ENCODE measurements at regions not wholly inside any gene's neighbourhood (a gene's known extent, or its start where the extent isn't known, plus 50 kb on each side); places are given as distances from the start of the nearest gene placed in this dataset.

GRCh38 chr6:169317441-169318202 lies 64.0 kb upstream of the THBS2 start:
- no peaks in the 10 kb centered on the region for H3K27me3 ChIP-seq (ENCODE audit: low read depth, low read length)
- H3K4me1 ChIP-seq (ENCODE audit: control insufficient read depth in 1 of 2, insufficient read depth in 2 of 2, low read length in 2 of 2), result no peaks in the 10 kb centered on the region
- H3K36me3 ChIP-seq (ENCODE audit: control insufficient read depth in 1 of 2, insufficient read depth in 2 of 2, low read length in 2 of 2), result no peaks in the 10 kb centered on the region
- H3K4me3 ChIP-seq (ENCODE audit: low read depth in 1 of 2, low read length in 2 of 2), result no peak overlapping the region
- H3K9me3 ChIP-seq (ENCODE audit: control insufficient read depth in 1 of 2, low read length in 2 of 2), result no peaks in the 10 kb centered on the region
- H3K27ac ChIP-seq (ENCODE audit: low read length), result no peak overlapping the region

DNA sequence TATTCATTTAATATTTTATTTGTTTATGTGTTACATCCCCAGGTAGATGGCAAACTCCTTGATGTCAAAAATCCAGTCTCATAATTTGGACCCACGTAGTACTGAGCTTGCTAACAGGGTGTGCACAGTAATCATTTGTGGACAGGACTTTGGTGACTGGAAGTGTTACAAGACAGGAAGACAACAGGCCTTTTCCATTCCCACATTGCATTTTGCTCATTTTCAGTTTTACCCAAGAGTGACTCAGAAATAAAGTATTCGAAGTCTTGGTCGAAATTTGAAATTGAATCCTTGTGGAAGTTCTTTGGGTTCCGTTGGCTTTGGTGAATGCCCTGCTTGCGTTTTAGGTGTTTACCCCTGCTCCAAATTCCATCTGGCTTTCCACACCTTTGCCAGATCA lies 63.0 kb upstream of the THBS2 start:
- no peak overlapping the region for H3K27ac ChIP-seq (ENCODE audit: low read length)

DNA sequence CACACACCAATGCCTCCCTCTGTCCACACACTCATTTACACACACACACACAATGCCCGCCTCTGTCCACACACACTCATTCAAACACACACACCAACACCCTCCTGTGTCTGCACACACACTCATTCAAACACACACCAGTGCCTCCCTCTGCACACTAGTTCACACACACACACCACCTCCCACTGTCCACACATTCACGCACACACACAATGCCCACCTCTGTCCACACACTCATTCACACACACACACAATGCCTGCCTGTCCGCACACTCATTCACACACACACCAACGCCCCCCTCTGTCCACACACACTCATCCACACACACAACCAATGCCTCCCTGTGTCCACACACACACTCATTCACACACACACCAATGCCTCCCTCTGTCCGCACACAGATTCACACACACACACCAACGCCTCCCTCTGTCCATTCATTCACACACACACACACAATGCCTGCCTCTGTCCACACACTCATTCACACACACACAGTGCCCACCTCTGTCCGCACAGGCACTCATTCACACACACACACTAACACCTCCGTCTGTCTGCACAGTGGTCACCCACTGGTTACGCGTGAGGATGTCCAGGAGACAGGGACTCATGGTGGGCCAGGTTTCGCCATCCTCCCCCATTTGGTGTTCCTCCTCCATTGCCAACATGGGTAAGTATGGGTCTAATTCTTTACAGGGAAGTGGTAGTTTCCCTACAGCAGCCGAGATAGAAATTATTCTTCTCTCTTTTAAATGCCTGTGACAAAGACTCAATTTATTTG lies 62.4 kb upstream of the THBS2 start:
- Histone ChIP-seq H3K4me1 (ENCODE audit: control insufficient read depth in 1 of 2, insufficient read depth in 2 of 2, low read length in 2 of 2) (no peaks in the 10 kb centered on the region), H3K27ac (ENCODE audit: low read length) (no peak overlapping the region), H3K9me3 (ENCODE audit: control insufficient read depth in 1 of 2, low read length in 2 of 2) (no peaks in the 10 kb centered on the region), H3K27me3 (ENCODE audit: low read depth, low read length) (no peaks in the 10 kb centered on the region), H3K4me3 (ENCODE audit: low read depth in 1 of 2, low read length in 2 of 2) (no peak overlapping the region), H3K36me3 (ENCODE audit: control insufficient read depth in 1 of 2, insufficient read depth in 2 of 2, low read length in 2 of 2) (no peaks in the 10 kb centered on the region)

More for the DNA sequence above, 63.0 kb upstream of the THBS2 start:
- no peaks in the 10 kb centered on the region for H3K27me3 ChIP-seq (ENCODE audit: low read depth, low read length)
- no peaks in the 10 kb centered on the region for H3K36me3 ChIP-seq (ENCODE audit: control insufficient read depth in 1 of 2, insufficient read depth in 2 of 2, low read length in 2 of 2)
- H3K4me1 ChIP-seq (ENCODE audit: control insufficient read depth in 1 of 2, insufficient read depth in 2 of 2, low read length in 2 of 2), result no peaks in the 10 kb centered on the region
- H3K4me3 ChIP-seq (ENCODE audit: low read depth in 1 of 2, low read length in 2 of 2), result no peak overlapping the region
- H3K9me3 ChIP-seq (ENCODE audit: control insufficient read depth in 1 of 2, low read length in 2 of 2), result no peaks in the 10 kb centered on the region

GRCh38 chr6:169313347-169314010 lies 59.8 kb upstream of the THBS2 start:
- Histone ChIP-seq H3K9me3 (ENCODE audit: control insufficient read depth in 1 of 2, low read length in 2 of 2) (no peaks in the 10 kb centered on the region), H3K27ac (ENCODE audit: low read length) (no peak overlapping the region), H3K36me3 (ENCODE audit: control insufficient read depth in 1 of 2, insufficient read depth in 2 of 2, low read length in 2 of 2) (no peaks in the 10 kb centered on the region), H3K4me3 (ENCODE audit: low read depth in 1 of 2, low read length in 2 of 2) (no peak overlapping the region), H3K4me1 (ENCODE audit: control insufficient read depth in 1 of 2, insufficient read depth in 2 of 2, low read length in 2 of 2) (no peaks in the 10 kb centered on the region), H3K27me3 (ENCODE audit: low read depth, low read length) (no peaks in the 10 kb centered on the region)

DNA sequence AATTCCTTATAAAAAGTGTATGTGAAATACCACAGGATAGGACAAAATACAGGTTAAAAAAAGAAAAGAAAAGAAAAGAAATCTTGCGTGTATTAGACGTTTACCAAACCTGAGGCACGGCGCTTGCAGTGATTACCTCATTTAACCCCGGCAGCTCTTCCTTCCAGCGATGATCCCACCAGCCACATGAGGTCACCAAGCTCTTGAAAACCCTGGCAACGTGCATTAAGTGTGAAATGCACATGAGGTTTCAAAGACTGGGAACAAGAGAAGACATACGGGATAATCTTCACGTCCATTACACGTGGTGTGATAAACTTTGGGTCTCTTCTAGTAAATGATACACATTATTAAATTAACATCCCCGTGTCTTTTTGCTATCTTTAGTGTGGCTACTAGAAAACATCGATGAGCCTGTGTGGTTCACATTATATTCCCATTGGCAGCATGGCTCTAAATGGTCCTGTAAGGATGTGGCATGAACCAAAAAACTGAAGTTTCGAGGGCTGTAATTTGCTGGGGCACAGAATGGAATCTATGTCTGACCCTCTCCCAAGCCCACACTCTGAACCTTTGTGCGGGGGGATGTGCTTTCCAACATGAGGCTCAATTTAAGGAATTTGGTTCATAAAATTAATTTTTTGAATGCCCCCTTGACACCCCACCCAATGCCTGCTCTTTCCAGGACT lies 59.2 kb upstream of the THBS2 start:
- Histone ChIP-seq H3K27ac (ENCODE audit: low read length) (no peak overlapping the region), H3K4me3 (ENCODE audit: low read depth in 1 of 2, low read length in 2 of 2) (no peak overlapping the region), H3K4me1 (ENCODE audit: control insufficient read depth in 1 of 2, insufficient read depth in 2 of 2, low read length in 2 of 2) (no peaks in the 10 kb centered on the region), H3K36me3 (ENCODE audit: control insufficient read depth in 1 of 2, insufficient read depth in 2 of 2, low read length in 2 of 2) (no peaks in the 10 kb centered on the region), H3K27me3 (ENCODE audit: low read depth, low read length) (no peaks in the 10 kb centered on the region), H3K9me3 (ENCODE audit: control insufficient read depth in 1 of 2, low read length in 2 of 2) (no peaks in the 10 kb centered on the region)

DNA sequence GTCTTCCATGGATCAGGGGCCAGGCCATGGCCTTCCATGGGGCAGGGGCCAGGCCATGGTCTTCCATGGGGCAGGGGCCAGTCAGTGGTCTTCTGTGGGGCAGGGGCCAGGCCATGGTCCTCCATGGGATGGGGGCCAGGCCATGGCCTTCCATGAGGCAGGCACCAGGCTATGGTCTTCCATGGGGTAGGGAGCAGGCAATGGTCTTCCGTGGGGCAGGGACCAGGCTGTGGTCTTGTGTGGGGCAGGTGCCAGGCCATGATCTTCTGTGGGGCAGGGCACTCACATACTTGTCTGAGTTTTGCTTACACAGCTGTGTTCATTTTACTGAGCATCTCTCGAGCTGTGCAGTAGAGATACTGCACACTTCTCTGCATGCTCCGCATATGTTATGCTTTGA lies 57.3 kb upstream of the THBS2 start:
- Histone ChIP-seq H3K4me1 (ENCODE audit: control insufficient read depth in 1 of 2, insufficient read depth in 2 of 2, low read length in 2 of 2) (no peaks in the 10 kb centered on the region), H3K36me3 (ENCODE audit: control insufficient read depth in 1 of 2, insufficient read depth in 2 of 2, low read length in 2 of 2) (no peaks in the 10 kb centered on the region), H3K9me3 (ENCODE audit: control insufficient read depth in 1 of 2, low read length in 2 of 2) (no peaks in the 10 kb centered on the region), H3K27ac (ENCODE audit: low read length) (no peak overlapping the region), H3K27me3 (ENCODE audit: low read depth, low read length) (no peaks in the 10 kb centered on the region), H3K4me3 (ENCODE audit: low read depth in 1 of 2, low read length in 2 of 2) (no peak overlapping the region)
